SK-N-MC (cell line): ENCODE measurements at regions not wholly inside any gene's neighbourhood (a gene's known extent, or its start where the extent isn't known, plus 50 kb on each side); places are given as distances from the start of the nearest gene placed in this dataset.

Source experiments
- EZH2 ChIP-seq: fragments of 200-600 bp; sonication (generic); IDR thresholded peaks from one replicate; pipeline ENCODE4 v1.6.1; 2017; ENCODE audit warnings: antibody characterized with exemption
- POLR2AphosphoS5 ChIP-seq: IDR thresholded peaks from 2 replicates; pipeline ENCODE4 v1.6.1; 2012; ENCODE audit warnings: mild to moderate bottlenecking, low read depth, low read length, borderline replicate concordance

DNA sequence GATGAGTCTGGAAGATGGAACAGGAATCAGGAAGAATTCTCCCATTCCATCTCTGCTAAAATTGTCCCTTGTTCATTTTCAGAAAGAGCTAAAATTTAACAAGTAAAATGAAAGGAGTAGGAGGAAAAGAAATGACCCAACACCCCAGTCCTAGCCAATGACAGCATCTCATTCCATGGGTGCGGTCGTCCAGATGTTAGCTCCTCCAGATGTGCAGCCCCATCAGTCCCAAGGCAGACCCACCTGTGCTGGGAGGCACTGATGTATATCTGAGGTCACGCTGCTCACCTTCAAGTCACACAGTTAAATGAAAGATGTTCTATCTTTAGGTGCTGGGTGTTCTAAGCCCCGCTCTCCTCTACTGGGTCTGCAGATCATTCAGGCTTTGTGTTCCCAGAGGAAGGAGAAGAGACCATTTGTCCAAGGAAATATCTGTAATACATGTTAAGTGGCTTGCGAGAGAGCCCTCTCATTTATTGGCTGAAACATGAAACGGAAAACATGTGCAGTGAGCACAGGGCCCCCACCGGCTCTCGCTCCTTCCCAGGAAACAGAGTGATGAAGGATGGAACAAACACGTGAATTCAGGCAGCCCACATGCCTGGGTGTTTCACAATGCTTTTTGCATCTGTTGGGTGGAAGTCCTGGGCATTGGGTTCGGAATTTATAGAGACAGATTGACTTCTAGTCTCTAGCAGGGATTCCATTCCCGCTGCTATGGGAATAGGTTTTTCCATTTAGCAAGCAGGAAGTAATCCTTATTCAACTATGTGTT lies 294.6 kb downstream of the NUAK1 start:
- no peak for TF ChIP-seq EZH2
- TF ChIP-seq POLR2AphosphoS5: no peak
